GM21381 (cell line): ENCODE measurements at regions not wholly inside any gene's neighbourhood (a gene's known extent, or its start where the extent isn't known, plus 50 kb on each side); places are given as distances from the start of the nearest gene placed in this dataset.

Experiments
- ATAC-seq: cut with Tn5 transposase; IDR thresholded peaks from one replicate; pipeline ENCODE4 v1.9.1; 2021; ENCODE audit warnings: mild to moderate bottlenecking, moderate library complexity; ENCODE audit not compliant: unreplicated experiment

- no peak for ATAC-seq
Measured at GRCh38 chr12:9260931-9261330, 52.7 kb upstream of the PZP start.

DNA sequence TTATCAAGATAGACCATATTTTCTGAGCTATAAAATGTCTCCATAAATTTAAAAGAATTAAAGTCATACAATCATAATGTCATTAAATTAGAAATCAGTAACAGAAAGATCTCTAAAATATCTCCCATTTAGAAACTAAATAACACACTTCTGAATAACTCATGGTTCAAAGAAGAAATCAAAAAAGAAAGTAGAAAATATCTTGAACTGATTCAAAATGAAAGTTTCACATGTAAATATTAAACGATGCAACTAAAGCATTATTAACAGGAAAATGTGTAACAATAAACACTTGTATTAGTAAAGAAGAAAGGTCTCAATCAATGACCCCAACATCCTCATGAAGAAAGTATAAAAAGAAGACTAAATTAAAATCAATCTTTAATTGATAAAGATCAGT is 50.5 kb upstream of the PZP start:
- no peak for ATAC-seq
